Cardiac muscle cell (in vitro differentiated cells and primary cell): ENCODE measurements at regions not wholly inside any gene's neighbourhood (a gene's known extent, or its start where the extent isn't known, plus 50 kb on each side); places are given as distances from the start of the nearest gene placed in this dataset.

Source experiments
- DNase-seq, 2 donors: peaks; one replicate each; pipeline versions ENCODE4 v3.0.0 to v3.0.0-alpha.2; 2010 to 2017; ENCODE audit warnings: low read depth in 1 of 2, low spot score in 1 of 2
- H3K27ac ChIP-seq: fragments of 200-600 bp; sonication (generic); 2 replicates; pipeline ENCODE4 v1.5.1; 2016
- H3K27me3 ChIP-seq: fragments of 200-600 bp; sonication (generic); 2 replicates; pipeline ENCODE4 v1.6.0; 2016; ENCODE audit warnings: control low read depth
- H3K36me3 ChIP-seq: fragments of 200-600 bp; sonication (generic); 2 replicates; pipeline ENCODE4 v1.5.1; 2016; ENCODE audit warnings: control low read depth
- H3K4me1 ChIP-seq: fragments of 200-600 bp; sonication (generic); 2 replicates; pipeline ENCODE4 v1.8.1; 2017; ENCODE audit warnings: low read depth, mild to moderate bottlenecking, mixed run types
- H3K4me3 ChIP-seq: fragments of 200-600 bp; sonication (generic); 2 replicates; pipeline ENCODE4 v1.5.1; 2016; ENCODE audit warnings: mild to moderate bottlenecking
- H3K9me3 ChIP-seq: fragments of 200-600 bp; sonication (generic); 2 replicates; pipeline ENCODE4 v1.5.1; 2017; ENCODE audit warnings: low read depth, mild to moderate bottlenecking, control low read depth
- CTCF ChIP-seq: IDR thresholded peaks from 2 replicates; pipeline ENCODE4 v1.5.1; 2012; ENCODE audit warnings: low read depth, mild to moderate bottlenecking, low read length

DNA sequence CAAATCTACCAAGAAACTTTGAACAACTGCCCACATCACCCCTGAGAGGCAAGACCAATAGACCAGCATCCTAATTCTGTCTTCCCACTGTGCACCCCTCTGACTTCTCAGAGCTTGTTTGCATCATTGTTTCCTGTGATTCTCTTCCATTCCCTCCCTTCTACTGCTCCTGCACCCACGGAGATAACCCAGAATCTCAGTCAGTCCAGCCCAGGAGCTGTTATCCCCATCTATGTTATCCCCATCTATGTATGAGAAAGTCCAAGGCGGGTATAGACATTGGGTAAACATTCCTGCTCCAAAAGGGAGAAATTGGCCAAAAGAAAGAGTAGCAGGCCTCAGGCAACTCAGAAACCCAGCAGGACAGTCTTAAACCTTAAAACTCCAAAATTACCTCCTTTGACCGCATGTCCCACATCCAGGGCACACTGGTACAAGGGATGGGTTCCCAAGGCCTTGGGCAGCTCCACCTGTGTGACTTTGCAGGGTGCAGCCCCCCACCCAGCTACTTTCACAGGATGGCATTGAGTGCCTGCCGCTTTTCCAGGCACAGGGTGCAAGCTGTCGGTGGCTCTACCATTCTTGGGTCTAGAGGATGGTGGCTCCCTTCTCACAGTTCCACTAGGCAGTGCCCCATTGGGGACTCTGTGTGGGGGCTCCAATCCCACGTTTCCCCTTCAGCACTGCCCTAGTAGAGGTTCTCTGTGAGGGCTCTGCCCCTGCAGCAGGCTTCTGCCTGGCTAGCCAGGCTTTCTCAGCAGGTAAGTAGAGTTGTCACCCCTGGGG lies 414.8 kb downstream of the NPHP4 start:
- DNase-seq: no peak
- H3K4me1 ChIP-seq: no peaks in the 10 kb centered on the region
- no peak overlapping the region for H3K27ac ChIP-seq
- TF ChIP-seq CTCF: no peak
- no peak overlapping the region for H3K4me3 ChIP-seq
- no peaks in the 10 kb centered on the region for H3K9me3 ChIP-seq
- no peaks in the 10 kb centered on the region for H3K36me3 ChIP-seq
- no peaks in the 10 kb centered on the region for H3K27me3 ChIP-seq

DNA sequence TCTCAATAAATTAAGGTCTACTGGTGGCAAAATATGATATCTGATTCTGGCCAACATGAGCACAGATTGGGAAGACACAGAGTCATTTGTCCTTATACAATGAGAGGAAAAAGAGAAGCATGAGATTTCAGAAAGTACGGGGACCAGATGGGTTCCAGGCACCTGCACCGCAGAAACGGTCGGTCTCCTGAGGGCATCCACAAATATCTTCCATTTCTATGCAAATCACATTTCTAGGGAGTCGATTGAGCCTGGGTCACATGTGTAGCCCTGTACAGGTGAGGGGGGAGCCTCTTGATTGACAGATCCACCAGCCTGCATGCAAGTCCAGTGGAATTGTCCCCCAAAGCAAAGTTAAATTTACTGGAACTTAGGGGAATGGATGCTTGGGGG lies 415.6 kb downstream of the NPHP4 start:
- no peaks in the 10 kb centered on the region for H3K9me3 ChIP-seq

DNA sequence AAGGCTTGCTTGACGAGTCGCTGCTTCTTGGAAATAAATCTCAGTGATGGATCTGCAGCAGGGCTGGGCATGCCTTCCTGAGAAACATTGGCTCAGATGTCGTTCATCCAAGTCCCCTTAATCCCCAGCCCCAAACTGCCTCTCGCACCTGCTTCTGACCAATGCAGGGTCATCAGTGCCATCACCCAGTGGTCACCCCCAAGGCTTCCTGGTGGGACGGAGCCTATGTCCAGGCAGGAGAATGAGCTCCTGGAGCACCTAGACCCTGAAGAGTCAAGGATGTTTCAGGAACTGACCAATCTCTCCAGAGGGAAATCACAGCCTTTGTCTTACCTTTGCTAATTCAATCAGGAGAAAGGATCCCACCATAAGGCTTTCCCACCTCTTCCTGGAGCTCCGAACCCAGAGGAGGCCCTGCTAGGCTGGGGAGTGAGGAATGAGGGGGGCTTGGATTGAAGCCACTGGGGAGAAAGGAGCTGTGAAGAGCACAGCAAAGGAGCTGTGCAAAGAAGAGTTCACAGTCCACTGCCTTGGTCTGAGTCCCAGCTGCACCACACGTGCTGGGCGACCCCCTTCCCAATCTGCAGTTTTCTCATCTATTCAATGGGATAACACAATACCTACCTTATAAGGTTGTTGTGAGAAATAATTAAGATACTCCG lies 416.1 kb downstream of the NPHP4 start:
- no peaks in the 10 kb centered on the region for H3K4me1 ChIP-seq
- no peaks in the 10 kb centered on the region for H3K9me3 ChIP-seq
- no peak overlapping the region for H3K4me3 ChIP-seq
- no peak for DNase-seq
- TF ChIP-seq CTCF: no peak
- H3K27me3 ChIP-seq: no peaks in the 10 kb centered on the region
- H3K27ac ChIP-seq: no peak overlapping the region
- H3K36me3 ChIP-seq: no peaks in the 10 kb centered on the region

More for the DNA sequence above, 415.6 kb downstream of the NPHP4 start:
- Histone ChIP-seq H3K36me3 (no peaks in the 10 kb centered on the region), H3K27me3 (no peaks in the 10 kb centered on the region), H3K4me3 (no peak overlapping the region), H3K27ac (no peak overlapping the region), H3K4me1 (no peaks in the 10 kb centered on the region)
- no peak for DNase-seq
- no peak for TF ChIP-seq CTCF

GRCh38 chr1:5575396-5575940 lies 416.8 kb downstream of the NPHP4 start:
- DNase-seq: no peak
- Histone ChIP-seq H3K27me3 (no peaks in the 10 kb centered on the region), H3K4me3 (no peak overlapping the region), H3K36me3 (no peaks in the 10 kb centered on the region), H3K9me3 (no peaks in the 10 kb centered on the region), H3K27ac (no peak overlapping the region), H3K4me1 (no peaks in the 10 kb centered on the region)
- no peak for TF ChIP-seq CTCF

DNA sequence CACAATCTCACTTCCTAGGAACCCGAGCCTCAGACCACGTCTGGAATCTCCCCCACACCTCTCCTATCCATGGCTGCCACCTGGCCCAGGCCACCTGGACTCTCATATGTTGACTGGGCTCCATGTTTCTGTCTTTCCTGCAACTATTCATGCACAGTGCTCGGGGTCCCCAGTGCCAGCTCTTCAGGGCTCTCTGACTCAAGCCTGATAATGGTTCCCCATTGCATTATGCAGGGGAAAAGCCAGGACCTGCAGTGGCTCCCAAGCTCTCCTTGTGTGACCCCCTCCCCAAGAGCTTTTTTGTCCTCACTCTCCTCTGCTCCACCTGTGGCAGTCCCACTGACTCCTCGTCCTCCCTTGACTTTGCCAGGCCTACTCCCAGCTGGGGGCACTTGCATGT lies 417.6 kb downstream of the NPHP4 start:
- H3K4me1 ChIP-seq: no peaks in the 10 kb centered on the region
- no peaks in the 10 kb centered on the region for H3K27me3 ChIP-seq
- no peak for DNase-seq
- no peaks in the 10 kb centered on the region for H3K9me3 ChIP-seq
- no peak for TF ChIP-seq CTCF
- no peaks in the 10 kb centered on the region for H3K36me3 ChIP-seq
- no peak overlapping the region for H3K4me3 ChIP-seq
- H3K27ac ChIP-seq: no peak overlapping the region
